ENCODE measurements at regions not wholly inside any gene's neighbourhood (a gene's known extent, or its start where the extent isn't known, plus 50 kb on each side); places are given as distances from the start of the nearest gene placed in this dataset.
A peak's percentile ranks its signal among the peaks of the same experiment; 100 is the strongest.

DNA sequence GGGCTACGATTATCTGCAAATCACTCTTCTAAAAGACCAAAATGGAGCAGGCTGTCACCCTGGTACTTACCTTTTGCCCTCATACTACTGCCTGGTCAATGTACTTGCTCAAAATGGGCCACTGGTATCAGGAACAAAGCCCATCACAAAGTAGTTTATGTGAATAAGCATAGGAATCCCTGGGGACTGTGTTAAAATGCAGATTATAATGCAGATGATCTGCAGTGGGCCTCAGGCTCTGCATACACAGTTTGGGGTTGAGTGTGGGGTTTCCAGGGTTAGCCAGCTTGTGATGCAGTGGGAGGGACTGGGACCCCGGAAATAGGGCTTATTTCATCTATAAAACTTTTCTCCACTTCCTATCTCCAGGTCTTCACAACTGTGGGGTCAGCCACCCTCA is 173.1 kb downstream of the HSD17B3 start:
- Histone ChIP-seq H3K23ac (ENCODE audit: insufficient read length) (no peak overlapping the region), H3K36me3 (ENCODE audit: control insufficient read depth in 2 of 4, insufficient read depth in 4 of 4, low read length in 3 of 4) (no peaks in the 10 kb centered on the region), H4K8ac (ENCODE audit: extremely low read depth, insufficient read depth, low read length) (no peak overlapping the region), H2BK15ac (ENCODE audit: low read length) (no peak overlapping the region), H3K4me3 (ENCODE audit: extremely low read depth in 1 of 4, insufficient read depth in 2 of 4, low read depth in 3 of 4, low read length in 4 of 4) (no peak overlapping the region), H3K9me3 (ENCODE audit: insufficient read depth in 2 of 2, low read depth in 1 of 2, low read length in 1 of 2) (no peaks in the 10 kb centered on the region), H2BK12ac (ENCODE audit: low read depth, low read length) (peak overlapping the region; percentile 68; the same call in 1 of the 2 replicates), H4K91ac (replicated peaks; ENCODE audit: insufficient read length, low read length) (no peak overlapping the region), H3K27ac (ENCODE audit: low read depth, low read length) (no peak overlapping the region), H3K56ac (replicated peaks; ENCODE audit: insufficient read length, low read depth, low read length) (no peak overlapping the region), H4K20me1 (replicated peaks in 1 of 2; ENCODE audit: control insufficient read depth in 1 of 2, insufficient read depth in 2 of 2, low read length in 2 of 2) (no peaks in the 10 kb centered on the region), H2AFZ (ENCODE audit: low read length) (no peak overlapping the region), H3K4ac (replicated peaks; ENCODE audit: insufficient read length, low read depth, low read length) (no peak overlapping the region), H3K23me2 (ENCODE audit: low read depth, low read length) (no peaks in the 10 kb centered on the region; the same call in 1 of the 2 replicates), H3K4me1 (replicated peaks in 1 of 4; ENCODE audit: control insufficient read depth in 3 of 4, insufficient read depth in 4 of 4, low read length in 3 of 4) (peaks cover 10 to 21% (median 15%) of the 10 kb centered on the region in 4 experiments; a peak in 5 of 7 replicates), H3K4me2 (ENCODE audit: insufficient read depth in 1 of 2, low read depth in 2 of 2, low read length in 2 of 2) (peak overlapping the region; percentile 26 to 57; a peak in 3 of 4 replicates), H2BK120ac (replicated peaks; ENCODE audit: low read depth, low read length) (peak overlapping the region; percentile 70), H2BK5ac (ENCODE audit: low read depth, low read length) (no peak overlapping the region), H3K14ac (ENCODE audit: insufficient read length) (no peak overlapping the region), H3K18ac (ENCODE audit: extremely low read depth, low read length) (no peak overlapping the region), H2BK20ac (ENCODE audit: low read length) (no peak overlapping the region), H2AK5ac (ENCODE audit: low read depth, low read length) (no peak overlapping the region), H3K79me1 (ENCODE audit: low read depth, low read length) (no peaks in the 10 kb centered on the region), H3K79me2 (ENCODE audit: control insufficient read depth in 1 of 2, insufficient read depth in 2 of 2, low read length in 2 of 2) (no peaks in the 10 kb centered on the region), H4K5ac (ENCODE audit: insufficient read length, low read depth, low read length) (no peak overlapping the region), H3K9ac (replicated peaks in 1 of 4; ENCODE audit: extremely low read depth in 1 of 4, low read depth in 3 of 4, low read length in 3 of 4) (no peak overlapping the region), H3K27me3 (replicated peaks in 1 of 4; ENCODE audit: control insufficient read depth in 3 of 4, extremely low read depth in 1 of 4, insufficient read depth in 3 of 4, low read length in 3 of 4) (no peaks in the 10 kb centered on the region; a peak in 2 of 7 replicates)
- ChIA-PET CTCF (ENCODE audit: partially characterized antibody) (interaction anchor here (0.9 to 1.3 kb wide), 2 partner anchors 44 to 793 kb away, joined by 3 to 4 read pairs; no protein-coding TSS in a partner anchor), POLR2A (ENCODE audit: partially characterized antibody) (interaction anchor here (0.8 kb wide), 2 partner anchors 9 to 36 kb away, joined by 3 read pairs; no protein-coding TSS in a partner anchor)
- FAIRE-seq (peak; percentile 62), DNase-seq (ENCODE audit: low read depth in 1 of 2, low spot score in 2 of 2) (no peak)
- WGBS, 2 experiments (ENCODE audit: extremely low coverage in 1 of 2, insufficient coverage in 1 of 2, insufficient read length in 1 of 2, insufficient replicate concordance in 2 of 2, low coverage in 1 of 2, low lambda C conversion rate in 2 of 2, missing lambda C conversion rate in 1 of 2): 61% methylated on average over 2 of the region's 2 CpGs; no CpG with 5 or more reads in 1 of the 2 experiments
- TF ChIP-seq SP2 (IDR thresholded peaks at IDR 0.05; ENCODE audit: low read length) (no peak), RFX5 (IDR thresholded peaks at IDR 0.05; ENCODE audit: borderline replicate concordance, low read depth, low read length) (no peak), POLR2A (IDR thresholded peaks at IDR 0.05; ENCODE audit: control extremely low read depth in 1 of 2, low read depth in 2 of 2, low read length in 2 of 2) (no peak), FOSL1 (IDR thresholded peaks at IDR 0.05; ENCODE audit: insufficient read depth, low read depth, low read length) (no peak), CHD2 (IDR thresholded peaks at IDR 0.05; ENCODE audit: low read length) (no peak), BACH1 (IDR thresholded peaks at IDR 0.05; ENCODE audit: low read length) (no peak), JUND (IDR thresholded peaks at IDR 0.05; ENCODE audit: low read length) (no peak)
- TF ChIP-seq, protein P1, sequence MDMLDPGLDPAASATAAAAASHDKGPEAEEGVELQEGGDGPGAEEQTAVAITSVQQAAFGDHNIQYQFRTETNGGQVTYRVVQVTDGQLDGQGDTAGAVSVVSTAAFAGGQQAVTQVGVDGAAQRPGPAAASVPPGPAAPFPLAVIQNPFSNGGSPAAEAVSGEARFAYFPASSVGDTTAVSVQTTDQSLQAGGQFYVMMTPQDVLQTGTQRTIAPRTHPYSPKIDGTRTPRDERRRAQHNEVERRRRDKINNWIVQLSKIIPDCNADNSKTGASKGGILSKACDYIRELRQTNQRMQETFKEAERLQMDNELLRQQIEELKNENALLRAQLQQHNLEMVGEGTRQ (IDR thresholded peaks at IDR 0.05; ENCODE audit: low read length): no peak
